LNCaP clone FGC (cell line): ENCODE measurements at regions not wholly inside any gene's neighbourhood (a gene's known extent, or its start where the extent isn't known, plus 50 kb on each side); places are given as distances from the start of the nearest gene placed in this dataset.

Source experiments
- DNase-seq: peaks from one replicate; pipeline ENCODE4 v3.0.0-alpha.2; 2011; ENCODE audit warnings: low read depth
- H3K4me3 ChIP-seq: 2 replicates; pipeline ENCODE4 v1.5.1; 2011; ENCODE audit warnings: mild to moderate bottlenecking, low read depth, low read length, control low read depth
- CTCF ChIP-seq: IDR thresholded peaks from 2 replicates; pipeline ENCODE4 v1.5.1; 2012; ENCODE audit warnings: mild to moderate bottlenecking; ENCODE audit not compliant: control insufficient read depth, insufficient read depth; ENCODE audit errors: extremely low read depth

- TF ChIP-seq CTCF = no peak
- no peak for DNase-seq
- no peak overlapping the region for H3K4me3 ChIP-seq
Measured at GRCh38 chr19:27647423-27647822, 1565.5 kb downstream of the UQCRFS1 start.

- no peak for DNase-seq
- TF ChIP-seq CTCF = no peak
- H3K4me3 ChIP-seq = no peak overlapping the region
Measured at GRCh38 chr19:27635401-27635800, 1577.5 kb downstream of the UQCRFS1 start.

GRCh38 chr19:27618006-27618405 lies 1594.9 kb downstream of the UQCRFS1 start:
- no peak for DNase-seq
- TF ChIP-seq CTCF = no peak
- H3K4me3 ChIP-seq = no peak overlapping the region

GRCh38 chr19:27580906-27581305 lies 1632.0 kb downstream of the UQCRFS1 start:
- TF ChIP-seq CTCF = no peak
- no peak for DNase-seq
- H3K4me3 ChIP-seq = no peak overlapping the region
